ENCODE measurements at regions not wholly inside any gene's neighbourhood (a gene's known extent, or its start where the extent isn't known, plus 50 kb on each side); places are given as distances from the start of the nearest gene placed in this dataset.

GRCh38 chr5:45132972-45133371 is 324.2 kb downstream of the MRPS30 start:
- no peaks in the 10 kb centered on the region for H3K27me3 ChIP-seq (ENCODE audit: insufficient read depth, low read depth, low read length)
- no peak overlapping the region for H3K4me2 ChIP-seq (ENCODE audit: low read length)
- no peak overlapping the region for H3K4me3 ChIP-seq (ENCODE audit: low read length)
- no peaks in the 10 kb centered on the region for H3K9me3 ChIP-seq (ENCODE audit: low read length)
- H3K9ac ChIP-seq (ENCODE audit: low read length): no peak overlapping the region
- no peaks in the 10 kb centered on the region for H3F3A ChIP-seq (ENCODE audit: insufficient read depth, low read length, poor library complexity, severe bottlenecking)
- no peaks in the 10 kb centered on the region for H3K79me2 ChIP-seq (replicated peaks; ENCODE audit: insufficient read depth, low read length)
- H4K20me1 ChIP-seq (ENCODE audit: insufficient read depth): no peaks in the 10 kb centered on the region
- no peak overlapping the region for H3K27ac ChIP-seq (ENCODE audit: low read length)
- H2AFZ ChIP-seq (ENCODE audit: low read depth, low read length): no peak overlapping the region
- no peaks in the 10 kb centered on the region for H3K36me3 ChIP-seq (ENCODE audit: insufficient read depth, low read length)
- H3K9me2 ChIP-seq (ENCODE audit: insufficient read depth, low read length): no peaks in the 10 kb centered on the region
- TF ChIP-seq SMC3 (conservative IDR thresholded peaks at IDR 0.05; ENCODE audit: poor library complexity): no peak
- no peak for TF ChIP-seq MXI1 (conservative IDR thresholded peaks at IDR 0.05; ENCODE audit: poor library complexity, severe bottlenecking)
- no peak for TF ChIP-seq CTCF (IDR thresholded peaks at IDR 0.05; ENCODE audit: poor library complexity, severe bottlenecking)
- TF ChIP-seq POLR2AphosphoS5 (IDR thresholded peaks at IDR 0.05): no peak
- no peak for TF ChIP-seq EZH2 (IDR thresholded peaks at IDR 0.05; ENCODE audit: borderline replicate concordance, insufficient read depth, low read length, poor library complexity, severe bottlenecking)
- no peak for TF ChIP-seq EP300 (conservative IDR thresholded peaks at IDR 0.05; ENCODE audit: poor library complexity, severe bottlenecking)
- no peak for TF ChIP-seq REST (IDR thresholded peaks at IDR 0.05; ENCODE audit: borderline replicate concordance)
- no peak for TF ChIP-seq RAD21 (conservative IDR thresholded peaks at IDR 0.05)
- no peak for TF ChIP-seq TAF1 (IDR thresholded peaks at IDR 0.05; ENCODE audit: low read depth)

GRCh38 chr5:45162974-45163373 is 354.2 kb downstream of the MRPS30 start:
- H3F3A ChIP-seq (ENCODE audit: insufficient read depth, low read length, poor library complexity, severe bottlenecking): no peaks in the 10 kb centered on the region
- no peaks in the 10 kb centered on the region for H3K9me2 ChIP-seq (ENCODE audit: insufficient read depth, low read length)

GRCh38 chr5:45171563-45171962 is 362.8 kb downstream of the MRPS30 start:
- TF ChIP-seq EZH2 (IDR thresholded peaks at IDR 0.05; ENCODE audit: borderline replicate concordance, insufficient read depth, low read length, poor library complexity, severe bottlenecking) (no peak), SMC3 (conservative IDR thresholded peaks at IDR 0.05; ENCODE audit: poor library complexity) (no peak), POLR2AphosphoS5 (IDR thresholded peaks at IDR 0.05) (no peak), MXI1 (conservative IDR thresholded peaks at IDR 0.05; ENCODE audit: poor library complexity, severe bottlenecking) (no peak), EP300 (conservative IDR thresholded peaks at IDR 0.05; ENCODE audit: poor library complexity, severe bottlenecking) (no peak), REST (IDR thresholded peaks at IDR 0.05; ENCODE audit: borderline replicate concordance) (no peak), RAD21 (conservative IDR thresholded peaks at IDR 0.05) (no peak), TAF1 (IDR thresholded peaks at IDR 0.05; ENCODE audit: low read depth) (no peak), CTCF (IDR thresholded peaks at IDR 0.05; ENCODE audit: poor library complexity, severe bottlenecking) (no peak)
- no peaks in the 10 kb centered on the region for H3K9me2 ChIP-seq (ENCODE audit: insufficient read depth, low read length)
- H3K36me3 ChIP-seq (ENCODE audit: insufficient read depth, low read length): no peaks in the 10 kb centered on the region
- no peaks in the 10 kb centered on the region for H4K20me1 ChIP-seq (ENCODE audit: insufficient read depth)
- H3K27ac ChIP-seq (ENCODE audit: low read length): no peak overlapping the region
- H3K79me2 ChIP-seq (replicated peaks; ENCODE audit: insufficient read depth, low read length): no peaks in the 10 kb centered on the region
- no peaks in the 10 kb centered on the region for H3F3A ChIP-seq (ENCODE audit: insufficient read depth, low read length, poor library complexity, severe bottlenecking)
- H2AFZ ChIP-seq (ENCODE audit: low read depth, low read length): no peak overlapping the region
- no peak overlapping the region for H3K9ac ChIP-seq (ENCODE audit: low read length)
- H3K27me3 ChIP-seq (ENCODE audit: insufficient read depth, low read depth, low read length): no peaks in the 10 kb centered on the region
- no peak overlapping the region for H3K4me2 ChIP-seq (ENCODE audit: low read length)
- no peaks in the 10 kb centered on the region for H3K9me3 ChIP-seq (ENCODE audit: low read length)
- no peak overlapping the region for H3K4me3 ChIP-seq (ENCODE audit: low read length)

More at GRCh38 chr5:45162974-45163373, 354.2 kb downstream of the MRPS30 start:
- Histone ChIP-seq H3K27me3 (ENCODE audit: insufficient read depth, low read depth, low read length) (no peaks in the 10 kb centered on the region), H3K36me3 (ENCODE audit: insufficient read depth, low read length) (no peaks in the 10 kb centered on the region), H3K4me2 (ENCODE audit: low read length) (no peak overlapping the region), H3K27ac (ENCODE audit: low read length) (no peak overlapping the region), H4K20me1 (ENCODE audit: insufficient read depth) (no peaks in the 10 kb centered on the region), H3K79me2 (replicated peaks; ENCODE audit: insufficient read depth, low read length) (no peaks in the 10 kb centered on the region), H3K9me3 (ENCODE audit: low read length) (no peaks in the 10 kb centered on the region), H3K4me3 (ENCODE audit: low read length) (no peak overlapping the region), H3K9ac (ENCODE audit: low read length) (no peak overlapping the region), H2AFZ (ENCODE audit: low read depth, low read length) (no peak overlapping the region)
- no peak for TF ChIP-seq RAD21 (conservative IDR thresholded peaks at IDR 0.05)
- no peak for TF ChIP-seq TAF1 (IDR thresholded peaks at IDR 0.05; ENCODE audit: low read depth)
- no peak for TF ChIP-seq EP300 (conservative IDR thresholded peaks at IDR 0.05; ENCODE audit: poor library complexity, severe bottlenecking)
